Body of pancreas (tissue), 4 donors: ENCODE measurements at regions not wholly inside any gene's neighbourhood (a gene's known extent, or its start where the extent isn't known, plus 50 kb on each side); places are given as distances from the start of the nearest gene placed in this dataset.

Source experiments
- CTCF ChIP-seq, 7 experiments: fragments of 450-650 bp in 4 of 7; fragments of 200-600 bp in 3 of 7; sonication (generic) in 3 of 7; IDR thresholded peaks; one replicate each; pipeline ENCODE4 v1.5.1; 2016 to 2019; ENCODE audit warnings: antibody characterized with exemption in 7 of 7
- POLR2A ChIP-seq, 3 donors: fragments of 450-650 bp; IDR thresholded peaks; one replicate each; pipeline ENCODE4 v1.6.1; 2016; ENCODE audit warnings: antibody characterized with exemption in 3 of 3, mild to moderate bottlenecking in 2 of 3

- TF ChIP-seq POLR2A (IDR thresholded peaks at IDR 0.05) (no peak), CTCF (IDR thresholded peaks at IDR 0.05) (no peak)
Observed at GRCh38 chr3:6229778-6230410, 631.0 kb upstream of the GRM7 start.
